ENCODE measurements at regions not wholly inside any gene's neighbourhood (a gene's known extent, or its start where the extent isn't known, plus 50 kb on each side); places are given as distances from the start of the nearest gene placed in this dataset.

DNA sequence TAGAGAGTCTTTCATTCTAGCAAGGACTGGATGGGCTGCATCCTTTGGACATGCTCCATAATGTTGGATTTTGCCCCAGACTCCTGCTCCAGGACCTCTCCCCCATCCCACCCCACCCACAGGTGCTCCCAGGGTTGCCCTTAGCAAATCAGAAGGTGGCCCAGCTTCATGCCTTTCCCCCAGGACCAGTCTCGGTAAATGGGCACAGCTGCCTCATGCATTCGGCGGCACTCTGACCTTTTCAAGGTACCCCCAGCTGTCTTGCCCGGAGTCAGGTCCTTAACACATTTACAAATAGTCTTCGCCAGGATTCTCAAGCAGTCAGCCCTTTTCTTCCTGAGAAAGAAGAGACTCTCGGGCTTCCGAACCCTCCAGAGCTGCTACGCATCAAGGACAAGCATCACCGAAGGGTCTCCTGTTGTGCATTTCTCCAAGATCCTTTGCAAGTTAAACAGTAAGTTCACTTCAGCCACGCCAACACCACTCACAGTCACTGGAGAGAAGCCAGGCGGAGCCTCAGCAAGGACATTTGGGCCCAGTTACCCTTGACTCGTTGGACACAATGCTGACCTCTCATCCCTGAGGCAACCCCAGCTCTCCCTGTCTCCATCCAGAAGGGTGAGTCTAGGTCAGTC is 287.8 kb downstream of the FAM43A start:
- DNase-seq: no peak

DNA sequence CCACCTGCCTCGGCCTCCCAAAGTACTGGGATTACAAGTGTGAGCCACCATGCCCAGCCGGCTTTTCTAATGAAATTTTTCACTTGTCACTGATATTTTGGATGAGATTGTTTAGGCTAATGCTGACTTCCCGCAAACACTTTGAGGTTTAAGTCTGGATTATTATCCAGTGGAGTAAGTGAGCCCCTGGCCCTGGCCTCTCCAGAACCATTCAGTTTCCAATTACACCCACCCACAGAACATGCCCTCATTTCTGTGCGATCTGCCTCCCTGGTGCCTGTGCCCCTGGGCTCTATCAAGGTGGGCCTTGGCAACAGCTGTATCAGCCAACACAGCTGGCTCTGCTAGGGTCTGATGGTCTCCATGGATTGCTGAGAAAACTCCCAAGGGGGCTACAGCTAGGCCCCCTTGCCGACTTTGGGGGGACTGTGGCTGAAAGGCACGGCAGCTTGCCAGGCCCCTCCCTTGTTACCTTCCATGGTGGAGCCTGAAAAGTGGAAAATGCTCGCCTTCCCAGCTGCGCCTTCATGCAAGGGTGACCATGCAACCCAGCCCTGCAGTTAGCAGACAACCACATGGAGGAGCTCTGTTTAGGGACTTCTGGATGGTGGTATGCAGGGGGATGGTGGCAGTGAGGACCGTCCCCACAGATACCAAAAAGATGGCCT is 288.9 kb downstream of the FAM43A start:
- no peak for DNase-seq

DNA sequence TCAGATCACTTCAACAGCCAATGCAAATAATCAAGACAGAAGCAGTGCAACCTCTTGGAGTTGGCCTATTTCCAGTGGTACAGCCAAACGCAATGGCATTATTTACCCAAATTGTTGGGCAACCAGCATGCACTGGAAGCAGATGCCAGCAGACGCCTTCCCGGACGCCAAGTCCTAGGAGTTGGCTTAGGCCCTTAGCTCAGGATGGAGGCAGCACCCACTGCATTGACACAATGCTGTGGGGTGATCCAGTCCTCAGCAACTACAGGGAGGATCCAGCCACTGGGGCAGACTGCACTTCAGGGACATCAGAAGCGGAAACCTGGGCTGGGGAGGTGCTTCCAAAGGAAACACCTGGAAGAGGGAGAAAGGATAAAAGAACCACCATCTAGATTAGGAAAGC is 290.4 kb downstream of the FAM43A start:
- DNase-seq: no peak

DNA sequence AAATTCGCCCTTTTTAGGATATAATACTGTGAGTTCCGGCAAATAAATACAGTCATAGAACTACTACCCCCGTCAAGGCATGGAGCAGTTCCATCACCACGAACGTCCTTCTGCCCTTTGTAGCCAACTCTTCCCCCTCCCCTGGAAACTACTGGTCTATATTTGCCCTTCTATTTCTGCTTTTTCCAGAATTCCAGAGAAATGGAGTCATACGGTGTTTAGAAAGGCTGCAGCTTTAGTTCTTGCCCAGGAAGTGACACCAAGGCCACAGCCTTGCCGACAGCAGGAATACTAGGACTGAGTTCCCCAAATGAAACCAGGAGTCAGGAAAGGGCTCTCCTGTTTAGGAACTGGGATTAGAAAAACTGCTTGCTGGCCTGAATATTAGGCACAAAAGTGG is 291.2 kb downstream of the FAM43A start:
- peak; percentile 45 for DNase-seq

- no peak for DNase-seq
Measured at GRCh38 chr3:194977356-194977755, 291.7 kb downstream of the FAM43A start.

GRCh38 chr3:194979173-194979572 is 291.8 kb downstream of the XXYLT1 start:
- no peak for DNase-seq

DNA sequence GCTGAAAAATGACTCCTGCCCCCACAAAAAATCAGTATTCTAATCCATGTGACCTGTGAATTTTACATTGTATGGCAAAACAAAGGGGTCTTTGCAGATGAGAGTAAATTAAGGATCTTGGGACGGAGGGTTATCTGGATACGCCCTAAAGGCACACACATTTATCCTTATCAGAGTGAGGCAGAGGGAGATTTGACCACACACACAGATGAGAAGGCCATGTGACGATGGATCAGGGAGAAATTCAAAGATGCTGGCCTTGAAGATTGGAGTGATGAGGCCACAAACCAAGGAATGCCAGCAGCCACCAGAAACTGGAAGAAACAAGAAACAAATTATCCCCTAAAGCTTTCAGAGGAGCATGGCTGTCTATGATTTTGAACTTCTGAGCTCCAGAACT is 288.5 kb downstream of the XXYLT1 start:
- DNase-seq: no peak

DNA sequence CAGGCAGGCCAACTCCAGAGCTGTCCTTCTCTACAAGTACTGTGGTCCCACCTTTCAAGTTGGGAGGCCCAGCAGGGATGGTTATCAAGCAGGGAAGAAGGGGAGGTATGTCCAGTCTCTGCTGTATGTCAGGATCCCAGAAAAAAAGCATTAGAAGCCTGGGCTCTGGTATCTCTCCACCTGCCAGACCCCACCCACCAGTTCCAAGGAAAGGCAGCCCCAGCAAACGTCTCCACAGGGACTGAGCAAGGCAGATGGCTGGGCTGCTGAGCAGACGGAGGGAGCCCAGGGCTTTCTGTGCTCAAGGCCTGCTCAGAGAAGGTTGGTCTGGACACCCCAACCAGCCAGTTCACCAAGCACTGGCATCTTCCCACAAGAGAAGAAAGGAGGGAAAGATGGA is 287.8 kb downstream of the XXYLT1 start:
- no peak for DNase-seq

- DNase-seq: no peak
Measured at GRCh38 chr3:194983620-194984019, 287.3 kb downstream of the XXYLT1 start.

DNA sequence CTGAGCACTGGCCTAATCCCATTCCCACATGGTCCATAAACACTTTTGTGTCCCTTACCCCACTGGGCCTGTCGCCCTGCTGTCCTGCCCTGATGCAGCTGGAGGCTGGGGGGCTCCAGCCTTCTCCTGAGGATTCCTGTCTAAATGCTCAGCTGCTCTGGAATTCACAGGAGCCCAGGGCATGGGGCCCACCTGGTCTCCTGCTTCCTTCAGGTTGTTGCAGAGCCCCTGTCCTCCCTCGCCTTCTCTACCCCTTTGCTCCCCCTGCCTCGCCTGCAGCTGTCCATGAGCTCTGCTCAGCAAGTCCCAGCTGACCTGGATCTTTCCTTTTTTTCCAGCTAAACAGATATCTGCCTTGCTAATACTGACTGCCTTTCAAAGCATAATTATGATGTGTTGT is 286.9 kb downstream of the XXYLT1 start:
- no peak for DNase-seq

DNA sequence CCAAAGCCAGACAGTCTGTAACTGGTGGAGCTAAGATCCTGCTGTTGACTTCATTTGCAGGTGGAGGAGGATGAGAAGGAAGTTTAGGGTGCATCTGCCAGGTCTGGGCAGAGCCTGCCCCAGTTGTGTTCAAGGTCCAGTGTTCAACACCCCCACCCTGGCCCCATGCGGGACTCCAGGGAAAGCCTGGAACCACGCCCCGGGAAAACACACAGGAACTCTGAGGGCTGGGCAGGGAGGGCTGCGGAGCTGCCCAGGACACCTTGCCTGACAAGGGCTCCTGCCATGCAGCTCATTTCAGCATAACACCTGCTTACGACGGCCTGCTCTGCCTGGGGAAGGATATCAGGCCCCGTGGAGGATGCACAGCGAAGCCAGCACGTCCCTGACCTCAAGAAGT is 286.3 kb downstream of the XXYLT1 start:
- DNase-seq: no peak

GRCh38 chr3:194985031-194985578 is 285.9 kb downstream of the XXYLT1 start:
- peak; percentile 33 for DNase-seq

DNA sequence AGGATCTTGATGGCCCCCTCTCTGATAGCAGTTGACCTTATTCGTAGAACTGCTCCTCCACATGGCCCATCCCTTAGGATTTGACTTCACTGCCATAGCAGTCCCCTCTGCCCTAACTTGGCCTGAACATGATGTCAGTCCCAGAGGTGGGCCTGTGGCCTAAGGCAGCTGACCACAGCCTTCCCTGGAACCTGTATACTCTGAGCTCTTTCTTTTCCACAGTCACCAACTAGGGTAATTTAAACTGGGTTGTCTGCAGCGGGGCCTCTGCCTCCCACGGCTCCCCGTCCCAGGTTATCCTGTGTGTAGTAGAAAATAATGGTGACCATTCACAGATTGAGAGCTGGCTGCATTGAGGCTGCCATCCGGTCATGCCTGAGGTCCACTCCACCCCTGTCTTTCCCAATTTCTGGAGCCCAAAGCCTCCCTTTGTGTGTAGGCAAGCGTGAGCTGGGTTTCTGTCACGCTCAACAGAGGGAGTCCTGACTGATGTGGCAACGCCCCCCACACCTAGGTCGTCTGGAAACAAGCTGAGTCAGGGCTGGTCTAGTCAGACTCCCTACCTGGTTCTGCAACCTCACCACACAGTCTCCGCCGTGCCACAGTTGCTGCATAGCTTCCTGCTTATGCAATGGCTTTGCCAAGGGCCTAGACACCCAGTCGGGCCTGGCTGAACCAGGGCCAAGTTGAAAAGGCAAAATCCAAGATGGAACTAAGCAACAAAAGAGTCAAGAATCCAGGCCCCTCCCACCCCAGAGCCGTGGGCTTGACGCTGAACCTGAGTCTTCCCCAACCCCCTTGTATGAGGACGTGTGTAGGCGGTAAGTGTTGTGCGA is 284.5 kb downstream of the XXYLT1 start:
- DNase-seq: no peak

- peak; percentile 15 for DNase-seq
Measured at GRCh38 chr3:194987571-194988494, 283.1 kb downstream of the XXYLT1 start.

DNA sequence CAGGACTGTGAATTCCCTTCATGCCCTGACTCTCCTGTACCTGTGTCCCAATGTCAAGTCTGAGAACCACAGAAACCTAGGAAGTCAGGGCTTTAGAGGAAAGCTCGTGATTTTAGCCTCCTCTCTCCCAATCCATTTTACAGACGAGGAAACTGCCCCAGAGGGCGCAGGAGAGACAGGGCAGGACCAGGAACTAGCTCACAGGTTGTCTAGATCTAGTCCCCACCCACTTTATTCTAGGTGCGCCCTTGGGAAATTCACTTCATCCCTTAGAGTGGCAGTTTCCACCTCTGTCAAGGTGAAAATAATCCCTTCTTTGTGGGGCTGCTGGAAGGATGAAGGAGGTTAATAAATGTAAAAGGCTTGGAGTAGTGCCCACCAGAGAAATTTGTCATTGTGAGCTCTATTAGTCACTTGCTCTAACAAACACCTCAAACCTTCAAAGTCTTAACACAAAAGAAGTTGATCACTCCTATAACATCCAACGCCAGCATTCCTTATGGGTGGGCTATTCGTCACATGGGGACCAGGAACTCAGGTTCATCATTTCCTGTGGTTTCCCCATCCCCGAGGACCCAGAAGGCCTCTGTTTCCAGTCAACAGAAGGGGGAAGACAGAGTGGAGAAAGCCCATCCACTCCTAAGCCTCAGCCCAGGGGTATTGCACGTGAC is 282.3 kb downstream of the XXYLT1 start:
- DNase-seq: no peak

DNA sequence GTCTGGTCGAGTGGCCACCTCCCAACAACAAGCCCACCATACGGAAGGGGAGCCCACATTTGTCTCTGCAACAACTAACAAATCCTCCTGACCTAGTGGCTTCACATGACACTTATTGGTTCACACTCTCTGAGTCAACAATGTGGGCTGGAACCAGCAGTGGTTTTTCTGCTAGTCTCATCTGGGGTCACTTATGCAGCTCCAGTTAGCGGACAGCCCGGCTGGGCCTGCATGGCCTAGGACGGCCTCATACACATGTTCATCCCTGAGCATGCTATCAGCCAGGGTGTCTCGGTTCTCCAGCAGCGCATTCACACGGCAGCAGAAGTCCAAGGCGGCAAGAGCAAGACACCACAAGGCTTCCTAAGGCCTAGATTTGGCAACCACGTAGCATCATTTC is 281.7 kb downstream of the XXYLT1 start:
- DNase-seq: no peak

DNA sequence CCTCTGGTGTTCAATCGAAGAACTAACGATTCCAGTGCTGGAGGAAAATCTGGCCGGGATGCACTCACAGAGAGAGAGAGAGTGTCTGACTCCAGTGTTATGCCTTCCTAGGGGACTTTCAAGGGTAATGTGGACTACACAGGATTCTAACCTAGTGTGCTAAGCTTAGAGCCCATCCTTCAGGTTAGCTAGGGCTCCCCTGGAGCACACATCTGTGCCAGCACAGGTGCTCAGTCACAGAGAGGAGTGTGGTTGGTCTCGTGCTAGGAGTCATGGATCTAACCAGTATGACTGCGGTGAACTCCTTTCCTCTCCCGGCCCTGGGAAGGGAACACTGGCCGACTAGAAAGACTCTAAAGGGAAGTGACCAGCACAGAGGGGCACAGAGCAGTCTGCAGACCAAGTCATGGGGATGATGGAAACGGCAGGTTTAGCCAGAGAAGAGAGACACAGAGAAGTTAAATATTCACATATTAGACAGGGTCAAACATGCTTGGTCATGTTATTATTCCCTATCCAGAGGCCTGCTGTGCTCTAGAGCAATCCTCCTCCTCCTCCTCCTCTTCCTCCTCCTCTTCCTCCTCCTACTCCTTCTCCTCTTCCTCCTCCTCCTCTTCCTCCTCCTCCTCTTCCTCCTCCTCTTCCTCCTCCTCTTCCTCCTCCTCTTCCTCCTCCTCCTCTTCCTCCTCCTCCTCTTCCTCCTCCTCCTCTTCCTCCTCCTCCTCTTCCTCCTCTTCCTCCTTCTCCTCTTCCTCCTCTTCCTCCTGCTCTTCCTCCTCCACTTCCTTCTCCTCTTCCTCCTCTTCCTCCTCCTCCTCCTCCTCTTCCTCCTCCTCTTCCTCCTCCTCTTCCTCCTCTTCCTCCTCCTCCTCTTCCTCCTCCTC is 280.3 kb downstream of the XXYLT1 start:
- no peak for DNase-seq

GRCh38 chr3:194991338-194991654 is 279.7 kb downstream of the XXYLT1 start:
- no peak for DNase-seq

- no peak for DNase-seq
Measured at GRCh38 chr3:194993896-194994295, 277.1 kb downstream of the XXYLT1 start.

- DNase-seq: no peak
Measured at GRCh38 chr3:194994551-194994981, 276.4 kb downstream of the XXYLT1 start.

DNA sequence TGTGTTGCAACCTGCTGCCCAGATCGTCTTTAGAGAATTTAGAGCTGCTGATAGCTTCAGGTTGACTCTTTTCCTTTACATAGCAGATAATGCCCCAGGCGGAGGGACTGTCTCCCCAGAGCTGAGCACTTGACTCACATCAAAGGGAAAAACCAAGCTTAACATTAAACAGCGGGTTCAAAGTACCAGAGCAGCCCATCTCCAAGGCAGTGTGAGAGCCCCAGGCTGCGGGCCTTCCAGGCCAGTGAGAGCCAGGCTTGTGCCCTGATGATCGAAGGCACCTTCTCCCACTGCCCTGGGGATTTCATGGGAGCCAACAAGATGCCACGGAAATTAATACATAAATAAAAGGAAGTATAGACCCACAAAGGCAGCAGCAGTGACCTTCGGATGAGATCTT is 275.6 kb downstream of the XXYLT1 start:
- no peak for DNase-seq

Data from fibroblast of skin of back (primary cell).